Activated CD8-positive, alpha-beta memory T cell treated with anti-CD3 and anti-CD28 coated beads, Interleukin-2, amount 10 ng/mL, durations not matched to agents 7 days and 5 days (primary cell): ENCODE measurements at regions not wholly inside any gene's neighbourhood (a gene's known extent, or its start where the extent isn't known, plus 50 kb on each side); places are given as distances from the start of the nearest gene placed in this dataset.
"Not testable (repeated sequence)": the region's sequence is repeated elsewhere in the genome, so short reads cannot be mapped to it uniquely, and the experiment has no call there.

ENCODE experiments used
- ATAC-seq: fragments of 150-1000 bp; cut with Tn5 transposase; one replicate; pipeline ENCODE4 v1.10.0; 2021; ENCODE audit warnings: moderate library complexity
- CTCF ChIA-PET: fragments of 350-600 bp; sonication (Branson Sonifier 250); formaldehyde crosslinking; loops from one replicate; lab custom pipeline; 2021; ENCODE audit warnings: antibody characterized with exemption; lab: Charles Lee
- DNase-seq: peaks from one replicate; pipeline ENCODE4 v3.0.0-alpha.2; 2020
- H3K27ac Mint-ChIP-seq: one replicate; pipeline ENCODE4 v1.8.0; 2021; ENCODE audit warnings: mild to moderate bottlenecking, mixed read lengths
- H3K27me3 Mint-ChIP-seq: one replicate; pipeline ENCODE4 v1.8.0; 2021; ENCODE audit warnings: mixed read lengths
- H3K36me3 Mint-ChIP-seq: one replicate; pipeline ENCODE4 v1.8.0; 2021; ENCODE audit warnings: mild to moderate bottlenecking, mixed read lengths
- H3K4me1 Mint-ChIP-seq: one replicate; pipeline ENCODE4 v1.8.0; 2021; ENCODE audit warnings: mixed read lengths
- H3K4me3 Mint-ChIP-seq: one replicate; pipeline ENCODE4 v1.8.0; 2021; ENCODE audit warnings: mild to moderate bottlenecking, moderate library complexity, mixed read lengths
- H3K9me3 Mint-ChIP-seq: one replicate; pipeline ENCODE4 v1.8.0; 2022; ENCODE audit warnings: low read depth, mixed read lengths

DNA sequence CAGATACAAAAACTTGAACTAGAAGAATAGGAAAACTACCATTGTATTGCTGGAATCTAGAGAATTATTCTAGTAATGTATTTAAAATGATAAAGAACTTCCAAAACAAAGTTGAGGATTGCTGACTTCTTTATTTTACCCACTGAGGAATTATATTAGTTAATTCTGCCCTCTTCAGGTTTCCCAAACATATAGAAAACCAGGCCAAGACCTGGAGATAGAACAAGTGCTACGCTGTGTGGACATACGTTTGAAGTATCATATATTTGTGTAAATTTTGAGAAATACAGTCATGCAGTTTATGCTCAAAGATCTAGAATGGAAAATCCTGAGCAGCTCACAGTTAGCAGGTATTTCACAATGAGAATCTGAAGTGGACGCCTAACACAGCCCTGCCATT is 162.3 kb upstream of the CYLC2 start:
- ATAC-seq, result no peak
- Mint-ChIP-seq H3K36me3 (no peaks in the 10 kb centered on the region), H3K27ac (no peak overlapping the region), H3K27me3 (no peaks in the 10 kb centered on the region), H3K9me3 (peaks cover 8% of the 10 kb centered on the region), H3K4me3 (no peak overlapping the region), H3K4me1 (no peaks in the 10 kb centered on the region)
- CTCF ChIA-PET, result no interaction called here
- no peak for DNase-seq

DNA sequence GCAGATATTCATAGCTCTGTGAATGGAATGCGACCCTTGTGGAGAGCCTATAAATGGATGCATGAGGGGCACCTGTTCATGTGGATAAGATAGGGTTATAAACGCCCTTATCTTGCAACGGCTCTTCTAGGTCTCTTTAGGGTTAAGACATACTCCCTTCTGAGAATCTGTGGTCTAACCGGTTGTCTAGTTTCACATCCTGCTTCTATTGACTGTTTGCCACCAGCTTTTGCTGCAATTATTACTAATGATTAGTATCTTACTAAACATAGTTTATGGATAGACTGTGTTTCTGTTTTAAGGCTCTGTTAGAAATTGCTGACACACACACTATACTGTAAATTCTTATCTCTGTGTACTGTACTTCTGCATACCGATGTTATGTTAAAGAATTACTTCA is 198.9 kb upstream of the CYLC2 start:
- ATAC-seq (no peak), DNase-seq (no peak)
- no peaks in the 10 kb centered on the region for H3K27me3 Mint-ChIP-seq
- CTCF ChIA-PET, result no interaction called here
- H3K27ac Mint-ChIP-seq, result no peak overlapping the region
- no peaks in the 10 kb centered on the region for H3K4me1 Mint-ChIP-seq
- H3K4me3 Mint-ChIP-seq, result no peak overlapping the region
- H3K9me3 Mint-ChIP-seq, result peaks cover 5% of the 10 kb centered on the region
- no peaks in the 10 kb centered on the region for H3K36me3 Mint-ChIP-seq

DNA sequence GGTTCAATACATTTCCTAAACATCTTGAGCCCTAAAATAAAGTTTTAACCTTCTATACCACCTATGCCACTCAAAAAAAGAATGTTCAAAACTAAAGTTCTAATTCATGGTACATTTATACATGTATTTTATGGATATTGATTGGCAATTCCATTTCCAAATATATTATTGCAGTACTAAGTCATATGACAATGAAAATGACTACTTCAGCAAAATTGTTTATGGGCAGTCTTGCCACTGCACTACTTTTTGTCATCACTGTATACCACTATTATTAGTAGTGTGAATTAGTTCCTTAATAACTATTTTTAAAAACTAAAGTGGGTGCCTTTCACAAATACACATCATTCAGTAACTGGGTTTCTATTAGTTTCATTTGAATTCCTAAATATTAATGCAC is 199.6 kb upstream of the CYLC2 start:
- DNase-seq (no peak), ATAC-seq (no peak)
- Mint-ChIP-seq H3K27ac (no peak overlapping the region), H3K27me3 (no peaks in the 10 kb centered on the region), H3K36me3 (no peaks in the 10 kb centered on the region), H3K9me3 (peaks cover 5% of the 10 kb centered on the region), H3K4me3 (no peak overlapping the region), H3K4me1 (no peaks in the 10 kb centered on the region)
- CTCF ChIA-PET, result no interaction called here

- no peaks in the 10 kb centered on the region for H3K27me3 Mint-ChIP-seq
- H3K4me3 Mint-ChIP-seq, result no peak overlapping the region
- H3K4me1 Mint-ChIP-seq, result no peaks in the 10 kb centered on the region
- ATAC-seq (no peak), DNase-seq (no peak)
- peaks cover 10% of the 10 kb centered on the region for H3K9me3 Mint-ChIP-seq
- H3K27ac Mint-ChIP-seq, result no peak overlapping the region
- no peaks in the 10 kb centered on the region for H3K36me3 Mint-ChIP-seq
- CTCF ChIA-PET, result no interaction called here
Measured at GRCh38 chr9:102779356-102779755, 215.8 kb upstream of the CYLC2 start.

DNA sequence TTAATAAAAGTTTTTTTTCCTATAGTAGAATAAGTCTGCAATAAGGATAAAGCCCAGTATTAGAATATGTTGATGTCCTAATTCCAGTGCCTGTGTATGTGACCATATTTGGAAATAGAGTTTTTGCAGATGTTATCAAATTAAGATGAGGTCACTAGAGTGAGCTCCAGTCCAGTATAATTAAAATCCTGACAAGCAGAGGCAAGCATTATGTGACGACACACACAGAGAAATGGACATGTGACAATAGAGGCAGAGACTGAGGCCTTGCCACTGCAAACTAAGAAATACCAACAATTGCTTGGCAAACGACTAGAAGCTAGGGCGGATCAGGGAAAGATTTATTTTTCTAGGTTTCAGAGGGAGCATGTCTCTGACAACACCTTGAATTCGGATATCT is 216.4 kb upstream of the CYLC2 start:
- Mint-ChIP-seq H3K36me3 (no peaks in the 10 kb centered on the region), H3K27me3 (no peaks in the 10 kb centered on the region), H3K4me1 (no peaks in the 10 kb centered on the region), H3K4me3 (no peak overlapping the region), H3K9me3 (peaks cover 10% of the 10 kb centered on the region), H3K27ac (no peak overlapping the region)
- ATAC-seq, result no peak
- CTCF ChIA-PET, result no interaction called here
- DNase-seq, result no peak

DNA sequence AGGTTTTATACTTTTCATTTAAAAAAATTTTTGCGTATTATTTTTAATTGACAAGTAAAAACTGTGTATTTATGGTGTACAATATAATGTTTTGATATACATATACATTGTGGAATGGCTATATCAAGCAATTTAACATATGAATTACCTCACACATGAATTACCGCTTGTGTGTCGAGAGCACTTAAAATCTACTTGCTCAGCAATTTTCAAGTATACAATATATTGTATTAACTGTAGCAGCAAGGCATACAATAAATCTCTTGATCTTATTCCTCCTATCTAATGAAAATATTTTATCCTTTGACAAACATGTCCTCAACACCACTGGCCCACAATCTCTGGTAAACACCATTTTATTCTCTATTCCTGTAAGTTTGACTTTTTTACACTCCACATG is 224.4 kb upstream of the CYLC2 start:
- no peak for DNase-seq
- Mint-ChIP-seq H3K27me3 (no peaks in the 10 kb centered on the region), H3K36me3 (no peaks in the 10 kb centered on the region), H3K4me1 (no peaks in the 10 kb centered on the region), H3K27ac (no peak overlapping the region), H3K4me3 (no peak overlapping the region), H3K9me3 (peaks cover 15% of the 10 kb centered on the region)
- CTCF ChIA-PET, result no interaction called here
- ATAC-seq, result no peak

- ATAC-seq (no peak), DNase-seq (no peak)
- Mint-ChIP-seq H3K9me3 (peaks cover 16% of the 10 kb centered on the region), H3K36me3 (no peaks in the 10 kb centered on the region), H3K4me3 (no peak overlapping the region), H3K4me1 (no peaks in the 10 kb centered on the region), H3K27me3 (no peaks in the 10 kb centered on the region), H3K27ac (no peak overlapping the region)
- CTCF ChIA-PET, result no interaction called here
Measured at GRCh38 chr9:102769307-102769706, 225.8 kb upstream of the CYLC2 start.

DNA sequence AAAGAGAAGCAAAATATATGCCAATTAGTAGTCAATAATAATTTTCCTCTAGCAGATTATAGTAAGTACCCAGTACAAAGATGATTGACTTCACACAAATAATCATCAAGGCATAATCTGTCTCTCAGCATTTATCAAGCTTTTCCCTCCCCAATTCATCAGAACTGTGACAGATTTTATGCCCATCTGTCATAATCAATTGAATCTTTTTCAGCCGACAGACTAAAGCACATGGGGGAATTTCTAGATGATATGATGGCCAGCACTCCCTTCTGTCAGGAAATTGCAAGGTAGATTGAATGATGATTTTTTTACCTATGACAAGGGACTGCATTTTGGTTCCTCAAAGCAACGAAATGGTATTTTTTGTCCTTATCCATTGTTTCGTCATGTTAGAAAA is 227.1 kb upstream of the CYLC2 start:
- Mint-ChIP-seq H3K27me3 (no peaks in the 10 kb centered on the region), H3K4me3 (no peak overlapping the region), H3K4me1 (no peaks in the 10 kb centered on the region), H3K9me3 (peaks cover 19% of the 10 kb centered on the region), H3K36me3 (no peaks in the 10 kb centered on the region), H3K27ac (no peak overlapping the region)
- DNase-seq (no peak), ATAC-seq (no peak)
- CTCF ChIA-PET, result no interaction called here

GRCh38 chr9:102767076-102767475 is 228.1 kb upstream of the CYLC2 start:
- DNase-seq, result no peak
- Mint-ChIP-seq H3K36me3 (no peaks in the 10 kb centered on the region), H3K4me3 (no peak overlapping the region), H3K9me3 (peaks cover 17% of the 10 kb centered on the region), H3K4me1 (no peaks in the 10 kb centered on the region), H3K27ac (no peak overlapping the region), H3K27me3 (no peaks in the 10 kb centered on the region)
- CTCF ChIA-PET, result no interaction called here
- ATAC-seq, result no peak

- no peak overlapping the region for H3K27ac Mint-ChIP-seq
- CTCF ChIA-PET, result no interaction called here
- ATAC-seq, result no peak
Measured at GRCh38 chr9:102740578-102740977, 254.6 kb upstream of the CYLC2 start.

DNA sequence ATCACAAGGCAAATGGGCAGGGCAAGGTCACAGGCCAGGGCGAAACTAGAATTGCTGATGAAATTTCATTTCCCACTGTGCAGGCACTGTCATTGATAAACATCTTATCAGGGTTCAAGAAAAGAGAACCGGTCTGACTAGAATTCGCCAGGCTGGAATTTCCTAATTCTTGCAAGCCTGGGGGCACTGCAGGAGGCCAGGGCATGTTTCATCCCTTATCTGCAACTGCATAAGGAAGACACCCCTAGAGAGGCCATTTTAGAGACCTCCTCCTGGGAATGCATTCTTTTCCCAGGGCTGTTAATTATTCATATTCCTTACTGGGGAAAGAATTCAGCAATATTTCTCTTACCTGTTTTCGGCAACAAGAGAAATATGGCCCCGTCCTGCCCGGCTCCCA is 266.2 kb upstream of the CYLC2 start:
- no peak for DNase-seq
- no peaks in the 10 kb centered on the region for H3K36me3 Mint-ChIP-seq
- no peak for ATAC-seq
- CTCF ChIA-PET, result no interaction called here
- no peaks in the 10 kb centered on the region for H3K9me3 Mint-ChIP-seq
- H3K27me3 Mint-ChIP-seq, result no peaks in the 10 kb centered on the region
- H3K4me1 Mint-ChIP-seq, result no peaks in the 10 kb centered on the region
- no peak overlapping the region for H3K27ac Mint-ChIP-seq
- no peak overlapping the region for H3K4me3 Mint-ChIP-seq

More at GRCh38 chr9:102740578-102740977, 254.6 kb upstream of the CYLC2 start:
- H3K4me1 Mint-ChIP-seq, result no peaks in the 10 kb centered on the region
- no peaks in the 10 kb centered on the region for H3K27me3 Mint-ChIP-seq
- no peak for DNase-seq
- H3K9me3 Mint-ChIP-seq, result peaks cover 12% of the 10 kb centered on the region
- no peaks in the 10 kb centered on the region for H3K36me3 Mint-ChIP-seq
- no peak overlapping the region for H3K4me3 Mint-ChIP-seq

GRCh38 chr9:102714184-102714583 is 280.9 kb upstream of the CYLC2 start:
- H3K9me3 Mint-ChIP-seq, result peaks cover 10% of the 10 kb centered on the region
- no peak overlapping the region for H3K27ac Mint-ChIP-seq
- no peak for DNase-seq
- no peak for ATAC-seq
- no peaks in the 10 kb centered on the region for H3K36me3 Mint-ChIP-seq
- H3K27me3 Mint-ChIP-seq, result no peaks in the 10 kb centered on the region
- H3K4me3 Mint-ChIP-seq, result no peak overlapping the region
- no peaks in the 10 kb centered on the region for H3K4me1 Mint-ChIP-seq
- CTCF ChIA-PET, result no interaction called here

GRCh38 chr9:102712910-102713309 is 282.2 kb upstream of the CYLC2 start:
- H3K27me3 Mint-ChIP-seq, ATAC-seq, H3K36me3 Mint-ChIP-seq, H3K4me1 Mint-ChIP-seq, H3K27ac Mint-ChIP-seq, H3K4me3 Mint-ChIP-seq, H3K9me3 Mint-ChIP-seq, DNase-seq, CTCF ChIA-PET: not testable (repeated sequence)

DNA sequence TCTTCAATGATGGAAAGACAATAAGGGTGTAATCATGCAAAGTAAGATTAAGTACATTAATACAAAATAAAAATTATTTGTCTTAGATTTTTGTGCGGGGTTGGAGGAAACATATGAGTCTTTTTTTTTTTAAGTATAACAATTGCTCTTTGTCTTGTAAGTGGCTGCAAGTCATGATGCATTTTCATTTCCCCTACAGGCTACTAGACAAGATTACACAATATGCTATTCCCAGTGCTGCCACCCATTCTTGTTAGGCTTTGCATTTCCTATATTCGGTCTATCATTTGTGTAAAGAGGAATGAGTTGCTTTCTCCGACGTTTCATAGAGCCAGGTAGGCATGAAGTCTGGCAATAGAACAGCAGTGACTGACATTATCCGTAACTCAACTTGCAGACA is 294.2 kb upstream of the CYLC2 start:
- Mint-ChIP-seq H3K4me1 (no peaks in the 10 kb centered on the region), H3K36me3 (no peaks in the 10 kb centered on the region)

GRCh38 chr9:102669220-102669619 is 325.9 kb upstream of the CYLC2 start:
- no peak overlapping the region for H3K4me3 Mint-ChIP-seq
- no peak for ATAC-seq
- H3K27ac Mint-ChIP-seq, result no peak overlapping the region
- H3K4me1 Mint-ChIP-seq, result no peaks in the 10 kb centered on the region
- H3K27me3 Mint-ChIP-seq, result no peaks in the 10 kb centered on the region
- CTCF ChIA-PET, result interaction anchor here (1.4 kb wide), 1 partner anchor 38 kb away, joined by 3 read pairs; no protein-coding TSS in a partner anchor
- DNase-seq, result no peak
- no peaks in the 10 kb centered on the region for H3K36me3 Mint-ChIP-seq
- H3K9me3 Mint-ChIP-seq, result peaks cover 7% of the 10 kb centered on the region

More for the DNA sequence above, 294.2 kb upstream of the CYLC2 start:
- Mint-ChIP-seq H3K4me3 (no peak overlapping the region), H3K27me3 (no peaks in the 10 kb centered on the region), H3K27ac (no peak overlapping the region), H3K9me3 (peaks cover 14% of the 10 kb centered on the region)
- ATAC-seq (no peak), DNase-seq (no peak)
- CTCF ChIA-PET, result no interaction called here
